Activated CD8-positive, alpha-beta memory T cell treated with anti-CD3 and anti-CD28 coated beads, Interleukin-2, amount 50 U/mL, for 4 hours (primary cell): ENCODE measurements at regions not wholly inside any gene's neighbourhood (a gene's known extent, or its start where the extent isn't known, plus 50 kb on each side); places are given as distances from the start of the nearest gene placed in this dataset.

Source experiments
- DNase-seq: peaks from one replicate; pipeline ENCODE4 v3.0.0-alpha.2; 2020

DNA sequence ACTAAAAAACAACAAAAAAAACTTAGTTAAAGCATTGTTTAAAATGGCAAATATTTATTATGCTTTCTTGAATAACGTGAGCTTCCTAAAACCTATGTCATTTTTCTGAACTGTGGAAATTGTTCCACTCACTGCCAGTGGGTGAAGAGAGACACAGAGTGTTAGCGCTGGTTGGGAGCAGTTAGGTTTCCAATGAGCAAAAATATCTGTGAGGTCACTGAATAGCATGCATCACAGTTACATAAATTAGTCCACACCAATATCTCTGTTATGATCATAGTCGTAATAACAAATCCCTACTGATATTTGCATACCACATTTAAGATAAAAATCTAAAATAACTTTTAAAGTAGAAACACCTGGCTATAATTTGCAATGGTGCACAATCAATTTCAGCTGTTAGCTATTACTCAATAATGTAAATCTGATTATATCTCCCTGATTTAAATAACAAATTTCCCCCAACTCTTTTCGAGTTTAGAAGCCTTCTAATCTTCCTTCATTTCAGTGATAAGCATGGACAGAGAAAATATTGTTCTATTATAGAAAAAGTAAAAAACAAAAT, 1094.0 kb upstream of the KLHL29 start:
- DNase-seq, result no peak

DNA sequence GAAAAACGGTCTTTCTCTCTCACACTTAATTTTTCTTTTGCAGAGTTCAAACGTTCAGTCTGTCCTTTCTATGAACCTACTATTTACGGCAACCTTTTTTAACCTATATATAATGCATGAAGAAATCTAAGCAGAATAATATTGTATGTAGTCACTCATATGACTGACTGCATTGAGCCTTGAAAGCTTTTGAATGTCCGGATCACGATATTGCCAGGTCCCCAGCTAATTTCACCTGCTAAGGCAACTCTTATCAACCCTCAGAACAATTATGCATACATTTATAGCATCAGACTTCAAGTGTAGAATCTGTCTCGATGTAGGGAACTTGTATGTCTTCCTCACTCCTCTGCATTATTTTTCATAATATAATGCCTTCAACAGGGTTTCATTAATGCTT, 1083.8 kb upstream of the KLHL29 start:
- no peak for DNase-seq

DNA sequence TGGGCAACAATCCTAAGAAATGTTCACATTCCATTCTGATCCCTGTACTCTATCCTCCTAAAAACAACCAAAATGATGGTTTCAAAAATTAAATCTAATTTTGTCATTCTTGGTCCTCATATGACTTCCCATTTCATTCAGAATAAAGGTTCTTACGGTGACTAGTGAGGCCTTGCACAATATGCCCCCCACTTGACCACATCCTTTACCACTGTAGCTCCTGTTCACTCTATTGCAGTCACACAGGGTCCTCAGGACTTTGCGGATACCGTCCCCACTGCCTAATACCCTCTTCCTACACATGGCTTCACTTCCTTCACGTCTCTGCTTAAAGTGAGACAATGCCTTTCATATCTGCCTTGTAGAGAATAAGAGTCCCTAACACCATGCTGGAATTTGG, 1058.7 kb upstream of the KLHL29 start:
- no peak for DNase-seq

DNA sequence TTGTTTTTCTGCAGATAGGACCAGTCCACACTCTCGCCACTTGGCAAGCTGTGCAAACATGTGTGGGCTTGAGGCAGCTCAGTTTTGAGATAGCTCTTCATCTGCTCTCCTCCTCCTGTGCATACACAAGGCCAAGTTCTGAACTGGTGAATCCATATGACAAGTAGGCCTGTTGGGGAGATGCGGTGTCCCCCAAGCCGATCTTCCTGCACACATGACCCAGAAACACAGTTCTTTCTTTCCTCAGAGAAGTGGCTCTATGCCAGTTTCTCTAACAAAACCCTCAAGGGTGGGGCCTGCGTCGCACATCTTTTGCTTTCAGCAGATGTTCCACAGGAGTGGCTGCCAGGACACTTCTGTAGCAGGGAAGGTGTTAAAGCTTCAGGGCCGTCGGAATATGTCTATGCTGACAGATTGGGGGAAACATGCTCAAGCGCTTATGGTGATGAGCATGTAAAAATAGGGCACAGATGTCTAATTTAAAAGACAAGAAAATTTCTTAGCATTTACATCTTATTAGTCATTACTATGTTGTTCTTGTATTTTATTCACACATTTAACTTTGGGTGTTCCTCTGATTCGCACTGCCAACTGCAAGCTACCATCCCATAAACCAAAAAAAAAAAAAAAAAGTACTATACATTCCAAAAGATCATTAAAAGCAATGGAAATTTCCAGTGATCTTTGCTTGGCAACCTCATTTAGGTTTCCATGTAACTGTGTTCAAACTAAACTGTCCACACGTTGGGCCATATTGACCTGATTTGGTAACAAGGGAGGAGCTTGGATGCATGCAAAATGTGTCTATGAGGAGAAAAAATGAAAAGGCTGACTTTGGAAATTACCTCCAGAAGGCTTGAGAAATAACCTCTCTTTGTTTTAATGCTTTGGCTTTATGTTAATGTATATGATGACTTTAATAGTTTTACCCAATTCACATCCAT, 1055.5 kb upstream of the KLHL29 start:
- no peak for DNase-seq

DNA sequence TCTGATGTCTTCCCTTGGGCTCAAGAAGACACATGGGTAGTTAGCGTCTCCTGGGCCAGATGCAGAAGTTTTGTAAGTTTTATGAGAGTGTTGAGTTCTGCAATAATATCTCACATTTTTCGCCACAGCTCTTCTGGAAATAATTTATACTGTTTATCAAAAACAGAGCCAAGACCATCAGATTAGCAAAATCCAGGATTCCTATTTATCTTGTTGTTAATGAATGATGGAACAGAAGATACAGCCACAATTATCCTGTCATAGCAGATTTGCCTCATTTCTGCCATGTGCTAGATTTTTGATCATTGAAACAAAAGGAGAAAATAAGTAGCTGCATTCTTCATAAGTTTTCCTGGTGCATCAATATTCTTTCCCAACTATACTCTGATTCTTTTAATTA, 1048.6 kb upstream of the KLHL29 start:
- DNase-seq, result no peak

DNA sequence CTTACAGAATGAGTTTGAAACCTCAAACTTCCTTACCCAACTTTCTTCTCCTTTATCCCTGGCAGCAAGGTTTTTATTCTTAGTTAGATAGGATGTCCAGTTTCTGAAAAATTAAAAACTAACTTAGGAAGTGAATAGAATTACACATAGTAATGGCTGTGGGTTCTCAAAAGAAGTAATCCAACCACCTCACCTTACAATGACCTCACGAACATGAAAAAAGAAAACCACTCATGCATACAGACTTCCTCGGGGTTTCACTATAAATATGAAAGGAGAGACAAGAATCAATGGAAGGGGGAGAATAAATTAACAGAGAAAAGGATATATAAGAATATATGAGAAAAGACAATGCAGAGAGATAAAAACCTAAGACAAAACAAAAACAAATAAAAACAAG, 1044.3 kb upstream of the KLHL29 start:
- DNase-seq, result no peak

DNA sequence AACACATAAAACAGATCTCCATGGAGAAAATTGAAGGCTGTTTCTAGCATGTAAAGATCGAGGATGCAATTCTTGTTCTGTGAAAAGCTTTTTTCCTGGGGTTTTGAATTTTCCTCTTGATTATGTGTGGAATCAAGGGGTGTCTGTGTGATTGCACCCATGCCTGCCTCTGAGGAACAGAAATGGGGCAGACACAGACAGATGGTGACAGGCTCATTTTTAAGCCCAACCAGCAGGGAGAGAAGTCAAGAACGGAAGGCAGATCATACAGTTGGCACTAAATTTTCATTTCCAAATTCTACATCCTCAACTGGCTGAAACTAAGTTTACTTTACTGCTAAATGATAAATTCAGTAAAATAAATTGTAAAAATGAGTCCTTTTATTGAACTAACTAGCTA, 1037.7 kb upstream of the KLHL29 start:
- DNase-seq, result no peak

DNA sequence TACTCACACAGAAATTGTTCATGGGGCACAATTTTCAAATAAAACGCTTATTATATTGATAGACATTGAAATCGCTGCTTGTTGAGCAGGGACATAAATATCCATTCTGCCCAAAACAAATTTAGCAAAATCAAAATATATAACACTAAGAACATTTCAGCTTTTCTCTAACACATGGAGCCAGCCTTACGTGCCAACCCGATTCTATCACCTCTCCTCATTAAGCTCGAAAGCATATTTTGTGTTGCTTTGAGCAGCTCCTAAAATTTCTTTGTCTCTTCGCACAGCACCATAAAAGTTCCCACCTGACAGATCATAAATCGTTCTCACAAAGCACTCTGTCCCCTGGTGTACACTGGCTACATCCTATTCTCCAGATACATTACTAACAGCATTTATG, 1034.4 kb upstream of the KLHL29 start:
- no peak for DNase-seq

DNA sequence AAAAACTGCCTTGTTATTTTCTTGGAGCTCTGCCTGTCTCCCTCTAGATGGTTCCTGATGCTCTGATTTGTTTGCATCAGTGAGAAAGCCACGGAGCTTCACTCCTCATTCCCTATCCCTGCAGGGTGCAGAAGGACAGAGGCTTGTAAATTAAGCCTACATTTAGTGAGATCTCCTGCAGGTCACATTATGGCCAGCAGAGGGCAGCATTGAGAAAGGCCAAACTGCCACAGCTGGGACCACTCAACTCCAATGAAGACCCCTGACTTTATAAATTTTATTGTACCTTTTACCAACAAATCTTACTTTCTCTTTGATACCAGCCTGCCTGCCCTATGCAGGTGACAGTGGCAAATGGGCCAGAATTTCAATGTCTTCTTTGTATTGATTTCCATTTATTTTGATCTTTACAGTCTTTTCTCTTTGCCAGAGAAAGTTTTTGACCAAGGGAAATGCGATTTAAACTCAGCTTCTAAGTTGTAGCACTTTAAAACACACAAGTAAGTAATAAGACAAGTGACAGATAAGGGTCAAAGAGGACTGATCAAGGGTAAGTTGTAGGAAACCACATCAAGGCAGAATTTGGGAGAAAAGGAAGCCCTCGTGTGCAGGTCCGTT, 1029.1 kb upstream of the KLHL29 start:
- DNase-seq, result peak; percentile 28

DNA sequence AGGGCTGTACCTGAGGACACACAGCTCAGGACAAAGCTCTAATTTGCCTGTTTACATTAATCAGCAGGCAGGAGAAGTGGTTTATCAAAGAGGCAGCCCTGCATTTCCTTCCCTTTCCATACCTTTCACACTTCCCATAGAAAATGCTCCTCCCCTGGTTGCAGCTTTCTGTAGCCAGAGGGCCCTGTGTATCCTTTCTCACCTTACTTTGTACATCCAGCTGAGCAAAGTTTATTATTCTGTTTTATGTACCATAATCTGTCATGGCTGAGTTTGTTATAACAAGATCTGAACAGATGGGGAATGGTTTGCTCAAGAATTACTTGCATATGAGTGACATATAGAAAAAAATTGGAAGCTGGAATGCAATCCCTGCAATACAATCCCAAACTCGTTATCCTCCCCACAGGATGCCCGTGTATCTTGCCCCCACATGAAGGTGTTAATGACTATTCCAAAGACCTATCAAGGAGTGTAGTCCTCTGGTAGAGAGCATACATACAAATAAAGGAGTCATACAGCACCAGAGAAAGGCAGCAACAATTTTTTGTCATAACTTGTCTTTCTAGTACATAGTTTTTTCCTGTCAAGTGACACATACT, 1025.8 kb upstream of the KLHL29 start:
- DNase-seq, result no peak

DNA sequence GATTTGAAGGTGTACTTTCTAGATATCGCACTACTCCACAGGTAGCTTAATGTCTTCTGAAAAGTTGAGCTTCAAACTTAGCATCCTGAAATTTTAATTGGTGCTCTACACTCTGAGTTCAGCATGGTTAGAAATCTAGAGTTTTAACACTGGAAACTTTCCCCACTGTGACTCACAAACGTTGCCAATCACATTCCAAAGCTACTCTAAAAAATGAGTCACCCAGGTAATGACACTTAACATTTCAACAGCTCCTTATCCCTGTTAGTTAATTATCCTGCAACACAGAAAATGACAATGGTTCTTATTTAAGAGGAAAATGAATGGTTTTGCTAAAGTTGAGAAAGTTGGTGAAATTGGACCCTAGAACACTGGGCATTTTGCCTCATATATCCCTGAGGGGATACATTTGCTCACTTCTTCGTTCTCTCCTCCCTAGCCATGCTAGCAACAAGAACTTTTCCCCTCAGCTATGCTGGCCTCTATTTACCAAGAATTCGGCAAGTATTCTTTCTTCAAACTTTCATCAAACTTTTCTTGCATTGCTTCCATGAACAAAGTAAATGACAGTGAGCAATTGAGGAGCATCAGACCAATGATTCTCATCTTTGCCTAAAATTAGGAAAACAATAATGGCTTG, 1024.1 kb upstream of the KLHL29 start:
- DNase-seq, result no peak

DNA sequence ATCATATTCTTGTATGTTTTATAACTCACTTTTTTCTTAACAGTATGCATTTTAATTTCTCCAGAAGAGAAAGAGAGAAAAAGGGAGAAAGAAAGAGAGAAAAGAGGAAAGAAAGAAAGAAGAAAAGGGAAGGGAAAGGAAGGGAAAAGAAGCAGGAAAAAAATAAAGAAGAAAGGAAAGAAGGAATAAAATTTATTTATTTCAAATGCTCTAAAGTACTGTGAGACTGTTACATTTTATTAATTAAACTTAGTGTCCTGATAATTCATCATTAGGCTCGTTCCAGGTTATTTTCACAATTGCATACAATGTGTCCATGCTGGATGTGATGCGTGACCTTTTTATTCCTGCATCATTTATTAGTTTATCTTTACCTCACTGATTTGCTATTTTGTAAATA, 1023.4 kb upstream of the KLHL29 start:
- no peak for DNase-seq

DNA sequence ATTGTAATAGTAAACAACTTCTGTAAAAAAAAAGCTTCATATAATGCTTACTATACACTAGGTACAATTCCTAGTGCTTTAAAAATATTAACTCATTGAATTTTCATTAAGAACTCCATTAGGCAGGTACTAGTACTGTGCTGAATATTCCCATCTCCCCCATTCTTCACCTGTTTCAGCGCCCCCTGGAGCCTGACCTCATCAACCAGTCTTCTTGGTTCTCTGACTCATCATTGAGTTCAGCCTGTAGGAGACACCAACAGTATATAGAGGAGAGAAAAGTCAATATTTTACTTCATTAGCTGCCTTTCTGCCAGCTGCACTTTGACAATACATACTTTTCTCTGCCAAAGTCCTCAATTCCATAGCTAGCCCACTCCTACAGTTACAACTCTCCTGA, 1009.9 kb upstream of the KLHL29 start:
- no peak for DNase-seq

DNA sequence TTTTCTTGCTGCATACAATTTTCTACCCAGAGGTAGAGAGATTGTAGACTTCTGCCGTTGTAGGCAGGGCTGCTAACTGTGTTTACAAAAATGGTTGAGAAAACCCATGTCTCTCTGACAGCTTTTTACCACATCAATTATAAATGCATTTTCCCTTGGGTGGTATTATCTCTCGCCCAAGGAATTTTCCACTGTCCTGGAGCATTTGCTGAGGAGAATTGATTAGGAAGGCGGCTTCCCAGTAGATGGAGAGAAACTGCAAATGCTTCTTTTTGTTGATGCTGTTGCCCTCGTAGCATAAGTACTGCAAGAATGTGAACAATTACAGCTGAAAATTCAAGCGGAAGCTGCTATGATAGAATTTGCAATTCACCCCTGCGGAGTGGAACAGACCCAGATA, 1007.7 kb upstream of the KLHL29 start:
- DNase-seq, result no peak

DNA sequence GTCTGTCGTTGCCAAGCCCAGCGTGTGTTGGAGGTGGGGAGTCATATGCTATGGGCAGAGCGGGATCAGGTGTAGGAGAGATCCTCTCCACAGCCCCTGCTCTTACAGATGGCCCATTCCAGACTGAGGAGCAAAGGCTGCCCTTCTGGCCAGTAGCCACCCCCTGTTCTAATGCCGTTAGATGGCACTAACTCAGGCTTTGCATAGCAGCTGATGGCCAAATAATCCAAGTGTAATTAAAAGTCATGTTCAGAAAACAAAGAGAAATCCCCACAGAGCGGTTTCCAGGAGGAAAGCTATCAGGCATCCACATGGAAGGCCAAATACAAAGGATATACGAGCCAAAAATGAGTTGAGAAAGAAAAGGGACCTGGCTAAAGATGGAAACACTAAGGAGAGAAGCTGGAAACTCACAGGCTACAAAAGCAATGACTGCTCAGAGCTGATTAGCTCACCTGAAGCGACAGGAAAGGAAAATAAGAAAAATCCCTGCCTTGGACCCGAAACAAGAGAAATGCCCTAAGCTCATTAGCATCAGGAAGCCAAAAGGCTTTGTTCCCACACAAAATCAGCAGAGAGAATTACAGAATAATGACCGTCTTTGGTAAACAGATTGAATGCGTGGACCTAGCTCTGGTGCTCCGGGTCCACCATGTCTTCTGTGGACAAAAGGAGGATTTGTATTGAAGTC, 1002.4 kb upstream of the KLHL29 start:
- DNase-seq, result no peak

DNA sequence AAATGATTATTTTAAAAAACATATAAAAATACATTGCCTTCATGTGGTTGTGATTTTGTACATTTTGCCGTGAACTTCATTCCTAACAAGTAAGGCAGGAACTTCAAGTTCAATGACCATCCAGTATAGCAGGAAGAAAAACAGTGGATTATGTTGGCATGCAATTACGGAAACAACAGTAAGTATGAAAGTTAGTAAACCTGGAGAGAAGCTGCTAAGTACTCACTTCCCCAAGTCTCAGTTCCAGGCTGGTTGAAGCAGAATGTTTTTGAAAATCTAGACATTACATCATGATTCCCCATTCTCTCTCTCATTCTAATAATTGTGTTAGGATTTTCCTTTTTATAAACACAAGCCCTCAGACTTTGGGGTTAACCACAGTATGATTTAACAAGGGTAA, 987.1 kb upstream of the KLHL29 start:
- DNase-seq, result no peak

DNA sequence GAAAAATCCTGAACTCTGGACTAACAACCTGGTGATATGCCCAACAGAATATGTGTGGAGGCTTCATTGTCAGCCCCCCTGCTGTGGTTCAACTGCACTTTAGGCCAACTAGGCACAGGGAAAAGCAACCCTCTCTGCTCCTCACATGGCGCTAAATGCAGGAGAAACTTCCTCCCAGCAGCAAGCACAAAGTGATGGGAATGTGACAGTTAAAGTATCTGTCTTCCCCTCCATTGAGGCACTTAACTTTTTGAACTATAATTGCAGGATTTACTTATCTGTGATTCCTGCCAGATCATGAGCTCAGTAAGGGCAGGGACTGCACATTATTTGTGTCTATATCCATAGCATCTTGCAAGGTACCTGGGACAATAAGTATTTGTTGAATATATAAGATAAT, 981.2 kb upstream of the KLHL29 start:
- DNase-seq, result no peak

DNA sequence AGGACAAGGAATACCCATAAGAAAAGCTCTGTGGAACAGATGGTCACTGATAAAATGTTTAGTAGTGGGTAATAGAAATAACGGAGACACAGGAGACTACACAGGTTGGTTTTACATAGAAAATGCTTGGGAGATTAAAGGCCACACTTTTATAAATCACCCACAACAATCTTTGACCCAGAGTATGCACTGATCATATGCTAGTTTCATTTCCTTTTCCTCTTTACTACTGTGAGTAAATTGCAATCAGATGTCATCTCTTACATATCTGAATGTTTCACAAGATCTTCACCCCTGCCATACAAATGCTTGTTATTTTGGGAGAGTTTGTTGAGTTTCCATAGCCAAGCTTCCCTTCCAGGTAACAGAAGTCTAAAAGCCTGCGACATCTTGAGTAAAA, 978.4 kb upstream of the KLHL29 start:
- no peak for DNase-seq

DNA sequence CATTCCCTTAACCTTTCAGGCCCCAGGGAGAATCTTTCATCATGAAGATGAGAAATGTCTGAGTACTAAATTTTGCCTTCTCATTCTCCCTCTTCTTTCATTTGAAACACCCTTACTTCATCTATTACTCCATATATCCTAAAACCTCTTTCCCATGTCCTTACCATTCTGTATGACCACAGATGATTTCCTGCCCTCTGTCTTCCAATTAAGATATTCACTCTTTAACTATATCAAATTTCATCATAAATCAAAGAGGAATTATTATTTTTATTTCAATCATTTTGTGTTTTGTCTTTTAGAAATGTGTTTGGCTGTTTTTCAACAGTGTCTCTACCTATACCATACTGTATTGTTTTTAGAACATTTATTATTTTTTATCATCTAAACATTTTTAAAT, 964.9 kb upstream of the KLHL29 start:
- no peak for DNase-seq

DNA sequence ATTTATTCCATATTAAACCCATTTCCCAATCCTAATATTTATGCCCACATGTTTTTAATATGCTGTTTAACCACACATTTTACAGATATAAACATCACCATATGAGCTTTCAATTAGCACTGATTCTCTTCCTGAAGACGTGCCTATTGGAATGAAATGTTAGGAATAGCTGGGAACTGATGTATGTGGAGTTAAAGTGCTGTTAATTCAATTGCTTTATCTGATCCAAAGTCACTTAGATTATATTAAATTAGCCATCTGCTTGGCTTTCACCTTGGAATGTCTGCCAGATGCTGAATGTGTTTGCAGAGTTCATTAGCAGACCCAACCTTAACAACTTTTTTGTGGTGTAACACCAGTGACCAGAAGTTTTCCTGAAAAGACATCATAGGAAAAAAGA, 942.9 kb upstream of the KLHL29 start:
- DNase-seq, result no peak

DNA sequence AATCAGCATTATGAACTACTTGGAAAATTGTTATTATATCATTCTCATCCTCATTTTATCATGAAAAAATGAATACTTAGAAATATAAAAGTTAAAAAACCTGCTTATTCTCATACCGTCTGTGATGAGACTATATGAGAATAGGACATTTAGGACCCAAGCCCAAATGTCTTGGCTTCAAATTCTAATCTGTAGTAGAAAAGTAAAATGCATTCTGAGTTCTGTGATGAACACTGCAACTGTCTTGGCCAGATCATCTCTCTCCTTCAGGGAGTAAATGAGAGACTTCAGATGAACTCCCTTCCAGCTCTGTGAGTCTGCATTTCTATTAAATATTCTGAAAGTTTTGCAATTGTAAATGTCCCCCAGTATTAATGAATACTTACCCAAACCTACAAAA, 940.7 kb upstream of the KLHL29 start:
- no peak for DNase-seq

DNA sequence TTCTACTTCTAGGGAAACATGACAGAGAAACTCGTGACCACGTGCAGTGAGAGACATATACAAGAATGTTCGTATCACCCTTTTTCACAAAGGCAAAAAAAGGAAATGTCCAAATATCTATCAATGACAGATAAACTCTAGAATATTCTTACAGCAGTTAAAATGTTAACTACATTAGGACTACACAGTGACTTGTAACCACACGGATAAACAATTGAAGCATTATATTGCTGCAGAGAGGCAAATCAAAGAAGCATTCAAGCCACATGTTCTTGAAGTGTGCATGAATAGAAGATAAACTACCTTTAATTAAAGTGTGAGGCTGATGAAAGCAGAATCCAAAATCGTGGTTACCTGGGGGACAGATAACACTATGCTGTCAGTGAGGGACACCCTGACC, 935.3 kb upstream of the KLHL29 start:
- no peak for DNase-seq

DNA sequence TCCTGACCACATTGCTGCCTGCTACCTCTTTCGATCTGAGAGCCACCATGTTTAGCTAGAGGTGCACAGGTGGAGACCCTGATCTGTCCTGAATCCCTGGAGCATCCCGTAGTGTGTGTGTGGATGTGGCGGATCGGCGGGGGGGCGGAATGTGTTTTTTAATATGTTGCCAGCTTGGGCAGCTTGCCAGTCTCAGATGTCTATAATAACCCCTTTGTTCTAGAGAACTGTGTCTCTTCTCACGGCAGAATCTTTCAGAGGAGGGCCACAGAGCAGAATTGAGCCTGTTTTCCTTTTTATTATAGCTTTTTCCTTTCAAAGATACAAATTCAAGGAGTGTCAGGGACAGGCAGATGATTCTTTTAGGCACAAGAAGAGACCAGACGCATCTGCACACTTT, 934.1 kb upstream of the KLHL29 start:
- no peak for DNase-seq
